ENCODE measurements at regions not wholly inside any gene's neighbourhood (a gene's known extent, or its start where the extent isn't known, plus 50 kb on each side); places are given as distances from the start of the nearest gene placed in this dataset.

DNA sequence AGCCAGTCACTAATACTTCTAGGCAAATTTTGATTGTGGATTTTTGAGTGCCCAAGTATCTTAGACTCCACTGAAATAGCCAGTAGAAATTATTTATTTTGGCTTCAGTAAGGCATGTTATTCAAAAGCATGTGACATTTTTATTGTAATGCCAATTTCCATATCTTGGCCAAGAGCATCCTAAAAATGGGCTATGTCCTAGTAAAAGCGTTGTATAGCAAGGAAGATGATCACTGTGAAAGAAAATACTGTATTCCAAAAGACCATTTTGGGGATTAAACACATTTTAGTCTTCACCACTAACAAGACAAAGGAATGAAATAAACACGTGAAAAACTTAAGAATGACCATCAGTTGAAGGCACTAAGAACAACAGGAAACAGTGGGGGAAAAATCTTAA lies 149.1 kb downstream of the NUFIP1 start:
- H3K9ac ChIP-seq (ENCODE audit: insufficient read depth, low read depth, low read length) = no peak overlapping the region
- no peaks in the 10 kb centered on the region for H3K4me1 ChIP-seq (ENCODE audit: insufficient read depth, low read length)
- CTCF ChIA-PET (ENCODE audit: low intra/inter-chr PET ratio, low total read pairs) = no interaction called here
- 48% methylated on average over 2 of the region's 2 CpGs for WGBS (ENCODE audit: low lambda C conversion rate)
- no peak for ATAC-seq
- H3K27me3 ChIP-seq (ENCODE audit: control insufficient read depth in 1 of 2, insufficient read depth in 2 of 2, low read length in 2 of 2) = peaks cover 0 to 2% of the 10 kb centered on the region in 2 experiments; a peak in 1 of 5 replicates
- H3K27ac ChIP-seq (ENCODE audit: extremely low read length, insufficient read depth, low read length) = no peak overlapping the region
- no peak overlapping the region for H3K4me2 ChIP-seq (ENCODE audit: low read depth, low read length)
- in situ Hi-C loops (cut with HindIII; ENCODE audit: extremely low pct_ligation_motif_present, low pct_unique_long_range_greater_than_20kb) = no loop called here
- BruUV-seq (replicated peaks) = no TSS peak
- intact Hi-C loops (cut with micrococcal nuclease; ENCODE audit: unreplicated experiment) = no loop called here
- no peak for DNase-seq (ENCODE audit: low spot score)
- H3K79me2 ChIP-seq (ENCODE audit: insufficient read depth, low read length) = no peaks in the 10 kb centered on the region
- no peak overlapping the region for H3K4me3 ChIP-seq (replicated peaks in 1 of 3; ENCODE audit: insufficient read depth in 1 of 3, low read depth in 2 of 3, low read length in 3 of 3)
- POLR2A ChIA-PET = no interaction called here
- H3K36me3 ChIP-seq (replicated peaks in 1 of 2; ENCODE audit: control insufficient read depth in 1 of 2, insufficient read depth in 2 of 2, low read length in 2 of 2) = no peaks in the 10 kb centered on the region
- H2AFZ ChIP-seq (ENCODE audit: low read length) = no peak overlapping the region
- no peak for FAIRE-seq
- H3K9me3 ChIP-seq (ENCODE audit: low read length) = no peaks in the 10 kb centered on the region
- no peaks in the 10 kb centered on the region for H4K20me1 ChIP-seq (ENCODE audit: insufficient read depth, low read length)
- TF ChIP-seq ZBED4 (CRISPR knock-in tag; IDR thresholded peaks at IDR 0.05; ENCODE audit: borderline replicate concordance) (no peak), ZIK1 (CRISPR knock-in tag; IDR thresholded peaks at IDR 0.05; ENCODE audit: borderline replicate concordance, low read depth) (no peak), FOSL1 (CRISPR knock-in tag; IDR thresholded peaks at IDR 0.05; ENCODE audit: borderline replicate concordance) (no peak), ZZZ3 (CRISPR knock-in tag; IDR thresholded peaks at IDR 0.05; ENCODE audit: borderline replicate concordance) (no peak), KDM5B (CRISPR knock-in tag; IDR thresholded peaks at IDR 0.05; ENCODE audit: borderline replicate concordance) (no peak), HOXA9 (CRISPR knock-in tag; IDR thresholded peaks at IDR 0.05; ENCODE audit: borderline replicate concordance) (no peak), NR2F6 (IDR thresholded peaks at IDR 0.05) (no peak), NR2F6 (CRISPR knock-in tag; IDR thresholded peaks at IDR 0.05) (no peak), ZNF691 (CRISPR knock-in tag; IDR thresholded peaks at IDR 0.05; ENCODE audit: borderline replicate concordance, low read depth) (no peak), ZNF12 (CRISPR knock-in tag; IDR thresholded peaks at IDR 0.05) (no peak), XRCC5 (optimal IDR thresholded peaks at IDR 0.05; ENCODE audit: low read length) (no peak), FOXA1 (IDR thresholded peaks at IDR 0.05) (no peak), FOXA1 (CRISPR knock-in tag; IDR thresholded peaks at IDR 0.05) (no peak)
- TF ChIP-seq, protein P1, sequence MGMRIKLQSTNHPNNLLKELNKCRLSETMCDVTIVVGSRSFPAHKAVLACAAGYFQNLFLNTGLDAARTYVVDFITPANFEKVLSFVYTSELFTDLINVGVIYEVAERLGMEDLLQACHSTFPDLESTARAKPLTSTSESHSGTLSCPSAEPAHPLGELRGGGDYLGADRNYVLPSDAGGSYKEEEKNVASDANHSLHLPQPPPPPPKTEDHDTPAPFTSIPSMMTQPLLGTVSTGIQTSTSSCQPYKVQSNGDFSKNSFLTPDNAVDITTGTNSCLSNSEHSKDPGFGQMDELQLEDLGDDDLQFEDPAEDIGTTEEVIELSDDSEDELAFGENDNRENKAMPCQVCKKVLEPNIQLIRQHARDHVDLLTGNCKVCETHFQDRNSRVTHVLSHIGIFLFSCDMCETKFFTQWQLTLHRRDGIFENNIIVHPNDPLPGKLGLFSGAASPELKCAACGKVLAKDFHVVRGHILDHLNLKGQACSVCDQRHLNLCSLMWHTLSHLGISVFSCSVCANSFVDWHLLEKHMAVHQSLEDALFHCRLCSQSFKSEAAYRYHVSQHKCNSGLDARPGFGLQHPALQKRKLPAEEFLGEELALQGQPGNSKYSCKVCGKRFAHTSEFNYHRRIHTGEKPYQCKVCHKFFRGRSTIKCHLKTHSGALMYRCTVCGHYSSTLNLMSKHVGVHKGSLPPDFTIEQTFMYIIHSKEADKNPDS (CRISPR knock-in tag; IDR thresholded peaks at IDR 0.05) = no peak
- TF ChIP-seq, protein P2, sequence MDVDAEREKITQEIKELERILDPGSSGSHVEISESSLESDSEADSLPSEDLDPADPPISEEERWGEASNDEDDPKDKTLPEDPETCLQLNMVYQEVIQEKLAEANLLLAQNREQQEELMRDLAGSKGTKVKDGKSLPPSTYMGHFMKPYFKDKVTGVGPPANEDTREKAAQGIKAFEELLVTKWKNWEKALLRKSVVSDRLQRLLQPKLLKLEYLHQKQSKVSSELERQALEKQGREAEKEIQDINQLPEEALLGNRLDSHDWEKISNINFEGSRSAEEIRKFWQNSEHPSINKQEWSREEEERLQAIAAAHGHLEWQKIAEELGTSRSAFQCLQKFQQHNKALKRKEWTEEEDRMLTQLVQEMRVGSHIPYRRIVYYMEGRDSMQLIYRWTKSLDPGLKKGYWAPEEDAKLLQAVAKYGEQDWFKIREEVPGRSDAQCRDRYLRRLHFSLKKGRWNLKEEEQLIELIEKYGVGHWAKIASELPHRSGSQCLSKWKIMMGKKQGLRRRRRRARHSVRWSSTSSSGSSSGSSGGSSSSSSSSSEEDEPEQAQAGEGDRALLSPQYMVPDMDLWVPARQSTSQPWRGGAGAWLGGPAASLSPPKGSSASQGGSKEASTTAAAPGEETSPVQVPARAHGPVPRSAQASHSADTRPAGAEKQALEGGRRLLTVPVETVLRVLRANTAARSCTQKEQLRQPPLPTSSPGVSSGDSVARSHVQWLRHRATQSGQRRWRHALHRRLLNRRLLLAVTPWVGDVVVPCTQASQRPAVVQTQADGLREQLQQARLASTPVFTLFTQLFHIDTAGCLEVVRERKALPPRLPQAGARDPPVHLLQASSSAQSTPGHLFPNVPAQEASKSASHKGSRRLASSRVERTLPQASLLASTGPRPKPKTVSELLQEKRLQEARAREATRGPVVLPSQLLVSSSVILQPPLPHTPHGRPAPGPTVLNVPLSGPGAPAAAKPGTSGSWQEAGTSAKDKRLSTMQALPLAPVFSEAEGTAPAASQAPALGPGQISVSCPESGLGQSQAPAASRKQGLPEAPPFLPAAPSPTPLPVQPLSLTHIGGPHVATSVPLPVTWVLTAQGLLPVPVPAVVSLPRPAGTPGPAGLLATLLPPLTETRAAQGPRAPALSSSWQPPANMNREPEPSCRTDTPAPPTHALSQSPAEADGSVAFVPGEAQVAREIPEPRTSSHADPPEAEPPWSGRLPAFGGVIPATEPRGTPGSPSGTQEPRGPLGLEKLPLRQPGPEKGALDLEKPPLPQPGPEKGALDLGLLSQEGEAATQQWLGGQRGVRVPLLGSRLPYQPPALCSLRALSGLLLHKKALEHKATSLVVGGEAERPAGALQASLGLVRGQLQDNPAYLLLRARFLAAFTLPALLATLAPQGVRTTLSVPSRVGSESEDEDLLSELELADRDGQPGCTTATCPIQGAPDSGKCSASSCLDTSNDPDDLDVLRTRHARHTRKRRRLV (CRISPR knock-in tag; IDR thresholded peaks at IDR 0.05) = no peak
